Stimulated activated CD8-positive, alpha-beta memory T cell treated with anti-CD3 and anti-CD28 coated beads, Interleukin-7, amount 100 ng/mL, for 48 hours (primary cell): ENCODE measurements at regions not wholly inside any gene's neighbourhood (a gene's known extent, or its start where the extent isn't known, plus 50 kb on each side); places are given as distances from the start of the nearest gene placed in this dataset.
"Not testable (repeated sequence)": the region's sequence is repeated elsewhere in the genome, so short reads cannot be mapped to it uniquely, and the experiment has no call there.

Experiments
- DNase-seq, 2 donors: peaks; one replicate each; pipeline ENCODE4 v3.0.0-alpha.2; 2020; ENCODE audit warnings: low read depth in 1 of 2; ENCODE audit errors: extremely low read depth in 1 of 2

- no peak for DNase-seq
Observed at GRCh38 chr5:130624805-130625204, 540.3 kb downstream of the HINT1 start.

GRCh38 chr5:130616161-130616560, 548.9 kb downstream of the HINT1 start:
- DNase-seq = no peak

GRCh38 chr5:130605234-130605633, 559.8 kb downstream of the HINT1 start:
- DNase-seq = no peak

- not testable (repeated sequence) for DNase-seq
Observed at GRCh38 chr5:130596647-130597046, 568.4 kb downstream of the HINT1 start.

- DNase-seq = no peak
Observed at GRCh38 chr5:130580264-130580663, 584.8 kb downstream of the HINT1 start.

GRCh38 chr5:130578354-130578753, 586.7 kb downstream of the HINT1 start:
- DNase-seq = no peak

GRCh38 chr5:130571076-130571475, 594.0 kb downstream of the HINT1 start:
- no peak for DNase-seq

GRCh38 chr5:130568791-130569190, 596.3 kb downstream of the HINT1 start:
- DNase-seq = no peak

GRCh38 chr5:130555429-130555828, 609.6 kb downstream of the HINT1 start:
- no peak for DNase-seq

- DNase-seq = no peak
Observed at GRCh38 chr5:130550562-130550928, 614.5 kb downstream of the HINT1 start.

- no peak for DNase-seq
Observed at GRCh38 chr5:130549884-130550561, 615.0 kb downstream of the HINT1 start.

- no peak for DNase-seq
Observed at GRCh38 chr5:130546211-130546610, 618.8 kb downstream of the HINT1 start.

- DNase-seq = no peak
Observed at GRCh38 chr5:130545291-130545690, 619.8 kb downstream of the HINT1 start.

- DNase-seq = no peak
Observed at GRCh38 chr5:130541617-130542221, 623.3 kb downstream of the HINT1 start.

- DNase-seq = no peak
Observed at GRCh38 chr5:130536691-130537090, 628.4 kb downstream of the HINT1 start.

- no peak for DNase-seq
Observed at GRCh38 chr5:130532786-130533185, 628.5 kb downstream of the CHSY3 start.

GRCh38 chr5:130529511-130530485, 625.5 kb downstream of the CHSY3 start:
- DNase-seq = no peak

- no peak for DNase-seq
Observed at GRCh38 chr5:130529111-130529510, 624.8 kb downstream of the CHSY3 start.

- no peak for DNase-seq
Observed at GRCh38 chr5:130528474-130528873, 624.2 kb downstream of the CHSY3 start.

- no peak for DNase-seq
Observed at GRCh38 chr5:130526708-130527107, 622.4 kb downstream of the CHSY3 start.

GRCh38 chr5:130520211-130520610, 615.9 kb downstream of the CHSY3 start:
- no peak for DNase-seq
